Astrocyte (in vitro differentiated cells and primary cell): ENCODE measurements at regions not wholly inside any gene's neighbourhood (a gene's known extent, or its start where the extent isn't known, plus 50 kb on each side); places are given as distances from the start of the nearest gene placed in this dataset.

Experiments
- DNase-seq: peaks from one replicate; pipeline ENCODE4 v3.0.0-alpha.2; 2010; ENCODE audit warnings: low read depth
- FAIRE-seq: peaks from 2 replicates; lab custom pipeline; 2011; peaks lifted over from hg19 to GRCh38; lab: Jason Lieb, UNC
- H2AFZ ChIP-seq: 2 replicates; pipeline ENCODE4 v1.6.0; 2012; ENCODE audit warnings: low read depth, low read length, inconsistent platforms
- H3K27ac ChIP-seq: 2 replicates; pipeline ENCODE4 v1.5.1; 2011; ENCODE audit warnings: low read depth, low read length, inconsistent platforms
- H3K27me3 ChIP-seq: 2 replicates; pipeline ENCODE4 v1.6.0; 2011; ENCODE audit warnings: low read length, inconsistent platforms; ENCODE audit not compliant: insufficient read depth
- H3K36me3 ChIP-seq: 2 replicates; pipeline ENCODE4 v1.5.1; 2011; ENCODE audit warnings: low read length, inconsistent platforms; ENCODE audit not compliant: insufficient read depth
- H3K4me1 ChIP-seq: 2 replicates; pipeline ENCODE4 v1.5.1; 2011; ENCODE audit warnings: low read length, inconsistent platforms; ENCODE audit not compliant: insufficient read depth
- H3K4me2 ChIP-seq: 2 replicates; pipeline ENCODE4 v1.6.0; 2012; ENCODE audit warnings: low read length, inconsistent platforms
- H3K4me3 ChIP-seq: 2 replicates; pipeline ENCODE4 v1.5.1; 2011; ENCODE audit warnings: low read depth, mild to moderate bottlenecking, low read length, inconsistent platforms; ENCODE audit not compliant: insufficient read depth
- H3K79me2 ChIP-seq: 2 replicates; pipeline ENCODE4 v1.6.0; 2012; ENCODE audit warnings: mild to moderate bottlenecking, low read length, inconsistent platforms; ENCODE audit not compliant: insufficient read depth
- H3K9ac ChIP-seq: 2 replicates; pipeline ENCODE4 v1.6.0; 2012; ENCODE audit warnings: mild to moderate bottlenecking, low read length, inconsistent platforms
- H3K9me3 ChIP-seq: 2 replicates; pipeline ENCODE4 v1.5.1; 2012; ENCODE audit warnings: low read depth, mild to moderate bottlenecking, low read length, inconsistent platforms; ENCODE audit not compliant: insufficient read depth
- H4K20me1 ChIP-seq: 2 replicates; pipeline ENCODE4 v1.6.0; 2012; ENCODE audit warnings: low read length, inconsistent platforms; ENCODE audit not compliant: insufficient read depth
- H3K27ac Mint-ChIP-seq: one replicate; pipeline ENCODE4 v1.8.0; 2021; ENCODE audit warnings: mild to moderate bottlenecking, mixed read lengths; ENCODE audit not compliant: unreplicated experiment
- H3K27me3 Mint-ChIP-seq: one replicate; pipeline ENCODE4 v1.8.0; 2021; ENCODE audit warnings: low read depth, mixed read lengths; ENCODE audit not compliant: unreplicated experiment
- H3K36me3 Mint-ChIP-seq: one replicate; pipeline ENCODE4 v1.8.0; 2021; ENCODE audit warnings: low read depth, mixed read lengths; ENCODE audit not compliant: unreplicated experiment
- H3K4me1 Mint-ChIP-seq: one replicate; pipeline ENCODE4 v1.8.0; 2021; ENCODE audit warnings: low read depth, mixed read lengths; ENCODE audit not compliant: unreplicated experiment
- H3K4me3 Mint-ChIP-seq: one replicate; pipeline ENCODE4 v1.8.0; 2021; ENCODE audit warnings: mild to moderate bottlenecking, moderate library complexity, mixed read lengths; ENCODE audit not compliant: unreplicated experiment
- H3K9me3 Mint-ChIP-seq: one replicate; pipeline ENCODE4 v1.8.0; 2021; ENCODE audit warnings: mild to moderate bottlenecking, mixed read lengths; ENCODE audit not compliant: unreplicated experiment
- EZH2 ChIP-seq: IDR thresholded peaks from 2 replicates; pipeline ENCODE4 v1.6.1; 2012; ENCODE audit warnings: mild to moderate bottlenecking, low read length, inconsistent platforms; ENCODE audit not compliant: insufficient read depth
- TF ChIP-seq, protein P1 (sequence below): IDR thresholded peaks from 2 replicates; pipeline ENCODE4 v1.5.1; 2011; ENCODE audit warnings: low read depth, mild to moderate bottlenecking, inconsistent platforms, low read length, moderate library complexity; ENCODE audit not compliant: insufficient read depth

DNA sequence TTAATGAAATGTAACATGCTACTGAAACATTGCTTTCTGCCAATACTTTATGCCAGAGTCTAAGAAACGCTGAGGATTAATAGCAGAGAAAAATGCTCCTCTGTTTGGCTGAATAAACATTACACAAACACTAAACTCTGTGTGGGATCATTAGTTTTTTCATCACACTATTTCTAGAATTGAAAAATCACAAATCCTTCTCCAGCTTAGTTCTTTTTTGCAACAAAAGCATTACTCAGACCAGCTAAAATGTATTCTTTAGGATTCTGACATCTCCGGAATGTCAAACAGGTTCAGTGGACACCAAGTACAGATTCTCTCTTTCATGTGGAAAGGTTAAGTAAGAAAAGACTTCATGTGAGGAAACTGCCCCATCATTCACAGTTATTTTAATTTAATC is 226.9 kb downstream of the SIM1 start:
- no peak overlapping the region for H3K4me3 Mint-ChIP-seq
- Histone ChIP-seq H3K4me3 (no peak overlapping the region), H3K36me3 (no peaks in the 10 kb centered on the region), H2AFZ (no peak overlapping the region), H3K4me2 (no peak overlapping the region), H3K27me3 (no peaks in the 10 kb centered on the region), H3K4me1 (no peaks in the 10 kb centered on the region), H3K27ac (no peak overlapping the region), H3K9me3 (no peaks in the 10 kb centered on the region), H3K79me2 (no peaks in the 10 kb centered on the region), H3K9ac (no peak overlapping the region), H4K20me1 (no peaks in the 10 kb centered on the region)
- no peaks in the 10 kb centered on the region for H3K36me3 Mint-ChIP-seq
- H3K9me3 Mint-ChIP-seq = no peaks in the 10 kb centered on the region
- no peaks in the 10 kb centered on the region for H3K27me3 Mint-ChIP-seq
- TF ChIP-seq, protein P1, sequence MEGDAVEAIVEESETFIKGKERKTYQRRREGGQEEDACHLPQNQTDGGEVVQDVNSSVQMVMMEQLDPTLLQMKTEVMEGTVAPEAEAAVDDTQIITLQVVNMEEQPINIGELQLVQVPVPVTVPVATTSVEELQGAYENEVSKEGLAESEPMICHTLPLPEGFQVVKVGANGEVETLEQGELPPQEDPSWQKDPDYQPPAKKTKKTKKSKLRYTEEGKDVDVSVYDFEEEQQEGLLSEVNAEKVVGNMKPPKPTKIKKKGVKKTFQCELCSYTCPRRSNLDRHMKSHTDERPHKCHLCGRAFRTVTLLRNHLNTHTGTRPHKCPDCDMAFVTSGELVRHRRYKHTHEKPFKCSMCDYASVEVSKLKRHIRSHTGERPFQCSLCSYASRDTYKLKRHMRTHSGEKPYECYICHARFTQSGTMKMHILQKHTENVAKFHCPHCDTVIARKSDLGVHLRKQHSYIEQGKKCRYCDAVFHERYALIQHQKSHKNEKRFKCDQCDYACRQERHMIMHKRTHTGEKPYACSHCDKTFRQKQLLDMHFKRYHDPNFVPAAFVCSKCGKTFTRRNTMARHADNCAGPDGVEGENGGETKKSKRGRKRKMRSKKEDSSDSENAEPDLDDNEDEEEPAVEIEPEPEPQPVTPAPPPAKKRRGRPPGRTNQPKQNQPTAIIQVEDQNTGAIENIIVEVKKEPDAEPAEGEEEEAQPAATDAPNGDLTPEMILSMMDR = no peak
- TF ChIP-seq EZH2 = no peak
- peaks cover 14% of the 10 kb centered on the region for H3K4me1 Mint-ChIP-seq
- peak; percentile 14 for DNase-seq
- H3K27ac Mint-ChIP-seq = no peak overlapping the region
- FAIRE-seq = peak; percentile 58

DNA sequence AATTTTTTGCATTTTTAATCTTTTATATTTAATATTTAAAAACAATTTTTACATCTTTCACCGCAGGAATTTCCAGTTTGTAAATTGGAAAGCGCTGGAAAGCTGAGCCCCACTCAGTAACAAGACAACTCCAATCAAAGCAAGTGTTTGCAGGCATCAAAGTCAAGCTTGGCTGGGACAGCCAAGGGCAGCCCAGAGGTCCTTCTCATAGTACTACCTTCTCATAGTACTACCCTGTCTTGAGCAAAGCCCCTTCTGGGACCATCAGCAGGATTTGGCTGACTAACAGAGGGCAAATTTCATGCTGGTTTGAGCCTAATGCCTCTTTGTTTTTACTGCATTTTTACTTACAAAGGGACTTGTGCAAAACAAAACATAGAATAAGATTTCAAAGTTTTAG is 228.3 kb downstream of the SIM1 start:
- Mint-ChIP-seq H3K27me3 (no peaks in the 10 kb centered on the region), H3K4me3 (no peak overlapping the region), H3K9me3 (no peaks in the 10 kb centered on the region), H3K36me3 (no peaks in the 10 kb centered on the region), H3K4me1 (peaks cover 14% of the 10 kb centered on the region), H3K27ac (no peak overlapping the region)
- DNase-seq (no peak), FAIRE-seq (no peak)
- Histone ChIP-seq H3K4me1 (no peaks in the 10 kb centered on the region), H3K79me2 (no peaks in the 10 kb centered on the region), H3K4me2 (no peak overlapping the region), H2AFZ (no peak overlapping the region), H3K27me3 (no peaks in the 10 kb centered on the region), H4K20me1 (no peaks in the 10 kb centered on the region), H3K9ac (no peak overlapping the region), H3K9me3 (no peaks in the 10 kb centered on the region), H3K27ac (no peak overlapping the region), H3K4me3 (no peak overlapping the region), H3K36me3 (no peaks in the 10 kb centered on the region)
- TF ChIP-seq, protein P1 = no peak
- no peak for TF ChIP-seq EZH2

DNA sequence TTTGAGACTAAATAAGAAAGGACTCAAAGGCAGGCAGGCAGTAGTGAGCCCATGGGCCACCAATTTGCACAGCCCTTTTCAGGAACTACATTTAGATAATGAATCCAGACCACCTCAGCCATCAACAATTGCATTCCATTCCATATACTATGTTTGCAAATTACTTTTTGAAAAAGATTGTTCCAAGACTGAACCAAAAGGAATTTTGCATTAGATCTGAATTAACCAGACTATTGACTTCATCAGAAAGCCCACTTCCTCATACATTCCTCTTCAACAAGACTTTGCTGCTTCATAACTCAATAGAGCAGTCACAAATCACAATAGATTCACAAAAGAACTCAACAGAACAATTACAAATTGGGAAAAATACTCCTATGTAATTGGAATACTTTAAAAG is 229.1 kb downstream of the SIM1 start:
- DNase-seq (peak; percentile 35), FAIRE-seq (no peak)
- H3K27ac Mint-ChIP-seq = no peak overlapping the region
- no peak overlapping the region for H2AFZ ChIP-seq
- no peaks in the 10 kb centered on the region for H4K20me1 ChIP-seq
- H3K4me3 ChIP-seq = no peak overlapping the region
- no peaks in the 10 kb centered on the region for H3K79me2 ChIP-seq
- H3K4me2 ChIP-seq = no peak overlapping the region
- no peaks in the 10 kb centered on the region for H3K36me3 Mint-ChIP-seq
- no peaks in the 10 kb centered on the region for H3K36me3 ChIP-seq
- TF ChIP-seq, protein P1 = no peak
- TF ChIP-seq EZH2 = no peak
- no peak overlapping the region for H3K9ac ChIP-seq
- no peaks in the 10 kb centered on the region for H3K9me3 ChIP-seq
- H3K27me3 Mint-ChIP-seq = no peaks in the 10 kb centered on the region
- no peak overlapping the region for H3K27ac ChIP-seq
- H3K4me1 Mint-ChIP-seq = peaks cover 21% of the 10 kb centered on the region
- no peaks in the 10 kb centered on the region for H3K27me3 ChIP-seq
- no peaks in the 10 kb centered on the region for H3K4me1 ChIP-seq
- no peak overlapping the region for H3K4me3 Mint-ChIP-seq
- no peaks in the 10 kb centered on the region for H3K9me3 Mint-ChIP-seq
